ENCODE measurements at regions not wholly inside any gene's neighbourhood (a gene's known extent, or its start where the extent isn't known, plus 50 kb on each side); places are given as distances from the start of the nearest gene placed in this dataset.

DNA sequence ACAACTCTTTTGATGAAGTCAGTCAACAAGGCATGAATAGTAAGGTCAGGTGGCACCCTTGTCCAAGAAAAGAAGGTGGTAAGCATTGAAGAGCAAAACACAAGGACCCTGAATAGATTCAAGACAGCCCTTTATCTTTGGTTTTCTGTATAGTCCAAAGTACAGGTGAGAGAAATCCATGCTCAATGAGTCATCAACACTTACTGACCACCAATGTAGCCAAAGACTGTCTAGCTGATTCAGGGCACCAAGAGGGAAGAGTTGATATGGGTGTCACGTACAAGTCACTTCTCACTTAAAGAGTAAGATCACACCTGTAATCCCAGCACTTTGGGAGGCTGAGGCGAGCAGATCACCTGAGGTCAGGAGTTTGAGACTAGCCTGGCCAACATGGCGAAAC lies 528.3 kb downstream of the CD83 start:
- H3K79me2 ChIP-seq (ENCODE audit: insufficient read depth, low read length) = no peaks in the 10 kb centered on the region
- H3K9me3 ChIP-seq (ENCODE audit: low read length) = no peaks in the 10 kb centered on the region
- POLR2A ChIA-PET = no interaction called here
- H3K4me3 ChIP-seq (replicated peaks in 1 of 3; ENCODE audit: insufficient read depth in 1 of 3, low read depth in 2 of 3, low read length in 3 of 3) = no peak overlapping the region
- no peak for ATAC-seq
- no peaks in the 10 kb centered on the region for H3K36me3 ChIP-seq (replicated peaks in 1 of 2; ENCODE audit: control insufficient read depth in 1 of 2, insufficient read depth in 2 of 2, low read length in 2 of 2)
- no peaks in the 10 kb centered on the region for H3K4me1 ChIP-seq (ENCODE audit: insufficient read depth, low read length)
- BruUV-seq (replicated peaks) = no TSS peak
- CTCF ChIA-PET (ENCODE audit: low intra/inter-chr PET ratio, low total read pairs) = no interaction called here
- in situ Hi-C loops (cut with HindIII; ENCODE audit: extremely low pct_ligation_motif_present, low pct_unique_long_range_greater_than_20kb) = no loop called here
- H3K9ac ChIP-seq (ENCODE audit: insufficient read depth, low read depth, low read length) = no peak overlapping the region
- H3K4me2 ChIP-seq (ENCODE audit: low read depth, low read length) = no peak overlapping the region
- TF ChIP-seq ZFAT (CRISPR knock-in tag; conservative IDR thresholded peaks at IDR 0.05) = no peak
- peak; percentile 50 for TF ChIP-seq FOSL2 (CRISPR knock-in tag; IDR thresholded peaks at IDR 0.05)
- no peak for TF ChIP-seq ZNF614 (CRISPR knock-in tag; IDR thresholded peaks at IDR 0.05; ENCODE audit: borderline replicate concordance)
- 0 out of 2 replicates have a peak, but pooled peaks have one; percentile 12 for TF ChIP-seq CREB1 (IDR thresholded peaks at IDR 0.05)
- TF ChIP-seq CREB1 (CRISPR knock-in tag; IDR thresholded peaks at IDR 0.05) = no peak
- TF ChIP-seq ZNF264 (CRISPR knock-in tag; IDR thresholded peaks at IDR 0.05) = no peak
- TF ChIP-seq ZNF558 (CRISPR knock-in tag; IDR thresholded peaks at IDR 0.05; ENCODE audit: borderline replicate concordance) = no peak
- TF ChIP-seq, protein P1, sequence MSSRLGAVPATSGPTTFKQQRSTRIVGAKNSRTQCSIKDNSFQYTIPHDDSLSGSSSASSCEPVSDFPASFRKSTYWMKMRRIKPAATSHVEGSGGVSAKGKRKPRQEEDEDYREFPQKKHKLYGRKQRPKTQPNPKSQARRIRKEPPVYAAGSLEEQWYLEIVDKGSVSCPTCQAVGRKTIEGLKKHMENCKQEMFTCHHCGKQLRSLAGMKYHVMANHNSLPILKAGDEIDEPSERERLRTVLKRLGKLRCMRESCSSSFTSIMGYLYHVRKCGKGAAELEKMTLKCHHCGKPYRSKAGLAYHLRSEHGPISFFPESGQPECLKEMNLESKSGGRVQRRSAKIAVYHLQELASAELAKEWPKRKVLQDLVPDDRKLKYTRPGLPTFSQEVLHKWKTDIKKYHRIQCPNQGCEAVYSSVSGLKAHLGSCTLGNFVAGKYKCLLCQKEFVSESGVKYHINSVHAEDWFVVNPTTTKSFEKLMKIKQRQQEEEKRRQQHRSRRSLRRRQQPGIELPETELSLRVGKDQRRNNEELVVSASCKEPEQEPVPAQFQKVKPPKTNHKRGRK (CRISPR knock-in tag; IDR thresholded peaks at IDR 0.05) = no peak
- H3K27ac ChIP-seq (ENCODE audit: extremely low read length, insufficient read depth, low read length) = no peak overlapping the region
- FAIRE-seq = no peak
- H2AFZ ChIP-seq (ENCODE audit: low read length) = no peak overlapping the region
- 48% methylated on average over 3 of the region's 3 CpGs for WGBS (ENCODE audit: low lambda C conversion rate)
- H4K20me1 ChIP-seq (ENCODE audit: insufficient read depth, low read length) = no peaks in the 10 kb centered on the region
- no peaks in the 10 kb centered on the region; a peak in 3 of 5 replicates for H3K27me3 ChIP-seq (ENCODE audit: control insufficient read depth in 1 of 2, insufficient read depth in 2 of 2, low read length in 2 of 2)
- DNase-seq (ENCODE audit: low spot score) = no peak
- intact Hi-C loops (cut with micrococcal nuclease; ENCODE audit: unreplicated experiment) = no loop called here

DNA sequence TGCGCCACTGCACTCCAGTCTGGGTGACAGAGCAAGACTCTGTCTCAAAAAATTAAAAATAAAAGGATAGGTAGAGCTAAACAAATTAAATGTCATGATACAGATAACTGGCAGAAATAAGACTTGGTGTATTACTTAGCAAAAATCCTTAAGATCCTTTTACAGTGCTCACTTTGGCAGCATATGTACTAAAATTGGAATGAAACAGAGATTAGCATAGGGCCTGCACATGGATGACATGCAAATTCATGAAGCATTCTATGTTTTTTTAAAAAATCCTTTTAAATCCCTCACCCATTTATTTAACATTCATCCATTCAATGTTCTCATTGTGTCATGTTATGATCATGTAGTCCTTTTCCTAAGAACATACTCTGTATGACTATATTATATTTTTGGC lies 528.8 kb downstream of the CD83 start:
- ATAC-seq = no peak
- TF ChIP-seq FOXK1 (CRISPR knock-in tag; IDR thresholded peaks at IDR 0.05; ENCODE audit: borderline replicate concordance, low read depth) = no peak
- TF ChIP-seq, protein P2, sequence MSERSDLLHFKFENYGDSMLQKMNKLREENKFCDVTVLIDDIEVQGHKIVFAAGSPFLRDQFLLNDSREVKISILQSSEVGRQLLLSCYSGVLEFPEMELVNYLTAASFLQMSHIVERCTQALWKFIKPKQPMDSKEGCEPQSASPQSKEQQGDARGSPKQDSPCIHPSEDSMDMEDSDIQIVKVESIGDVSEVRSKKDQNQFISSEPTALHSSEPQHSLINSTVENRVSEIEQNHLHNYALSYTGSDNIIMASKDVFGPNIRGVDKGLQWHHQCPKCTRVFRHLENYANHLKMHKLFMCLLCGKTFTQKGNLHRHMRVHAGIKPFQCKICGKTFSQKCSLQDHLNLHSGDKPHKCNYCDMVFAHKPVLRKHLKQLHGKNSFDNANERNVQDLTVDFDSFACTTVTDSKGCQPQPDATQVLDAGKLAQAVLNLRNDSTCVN (CRISPR knock-in tag; IDR thresholded peaks at IDR 0.05; ENCODE audit: borderline replicate concordance) = no peak
- no peak for TF ChIP-seq POGZ (CRISPR knock-in tag; IDR thresholded peaks at IDR 0.05)
- TF ChIP-seq ZNF737 (CRISPR knock-in tag; IDR thresholded peaks at IDR 0.05; ENCODE audit: borderline replicate concordance) = no peak
- TF ChIP-seq SRSF1 (optimal IDR thresholded peaks at IDR 0.05; ENCODE audit: low read depth, low read length) = no peak
- no peak for TF ChIP-seq ELF3 (CRISPR knock-in tag; IDR thresholded peaks at IDR 0.05)
- TF ChIP-seq FOSL1 (CRISPR knock-in tag; IDR thresholded peaks at IDR 0.05; ENCODE audit: borderline replicate concordance) = no peak
- no peak for TF ChIP-seq ATAD3A (CRISPR knock-in tag; IDR thresholded peaks at IDR 0.05)
- no peak for TF ChIP-seq ZNF558 (CRISPR knock-in tag; IDR thresholded peaks at IDR 0.05; ENCODE audit: borderline replicate concordance)

More for the DNA sequence above, 528.8 kb downstream of the CD83 start:
- Histone ChIP-seq H3K36me3 (replicated peaks in 1 of 2; ENCODE audit: control insufficient read depth in 1 of 2, insufficient read depth in 2 of 2, low read length in 2 of 2) (no peaks in the 10 kb centered on the region), H3K4me1 (ENCODE audit: insufficient read depth, low read length) (no peaks in the 10 kb centered on the region), H3K9me3 (ENCODE audit: low read length) (no peaks in the 10 kb centered on the region), H3K27me3 (ENCODE audit: control insufficient read depth in 1 of 2, insufficient read depth in 2 of 2, low read length in 2 of 2) (no peaks in the 10 kb centered on the region; a peak in 3 of 5 replicates), H4K20me1 (ENCODE audit: insufficient read depth, low read length) (no peaks in the 10 kb centered on the region), H2AFZ (ENCODE audit: low read length) (no peak overlapping the region), H3K4me2 (ENCODE audit: low read depth, low read length) (no peak overlapping the region), H3K9ac (ENCODE audit: insufficient read depth, low read depth, low read length) (no peak overlapping the region), H3K79me2 (ENCODE audit: insufficient read depth, low read length) (no peaks in the 10 kb centered on the region), H3K4me3 (replicated peaks in 1 of 3; ENCODE audit: insufficient read depth in 1 of 3, low read depth in 2 of 3, low read length in 3 of 3) (no peak overlapping the region), H3K27ac (ENCODE audit: extremely low read length, insufficient read depth, low read length) (no peak overlapping the region)
- CTCF ChIA-PET (ENCODE audit: low intra/inter-chr PET ratio, low total read pairs) = no interaction called here
- 79% methylated on average over 1 of the region's 1 CpG for WGBS (ENCODE audit: low lambda C conversion rate)
- BruUV-seq (replicated peaks) = no TSS peak
- DNase-seq (ENCODE audit: low spot score) (no peak), FAIRE-seq (no peak)
- intact Hi-C loops (cut with micrococcal nuclease; ENCODE audit: unreplicated experiment) = no loop called here
- POLR2A ChIA-PET = no interaction called here
- in situ Hi-C loops (cut with HindIII; ENCODE audit: extremely low pct_ligation_motif_present, low pct_unique_long_range_greater_than_20kb) = no loop called here

Measured in HepG2 (cell line).